HG03108 (cell line): ENCODE measurements at regions not wholly inside any gene's neighbourhood (a gene's known extent, or its start where the extent isn't known, plus 50 kb on each side); places are given as distances from the start of the nearest gene placed in this dataset.

Experiments
- ATAC-seq: cut with Tn5 transposase; IDR thresholded peaks from one replicate; pipeline ENCODE4 v1.9.1; 2021; ENCODE audit warnings: moderate library complexity; ENCODE audit not compliant: unreplicated experiment

GRCh38 chr2:144085016-144085415 lies 434.9 kb downstream of the ZEB2 start:
- no peak for ATAC-seq

GRCh38 chr2:144084114-144084661 lies 435.7 kb downstream of the ZEB2 start:
- no peak for ATAC-seq

GRCh38 chr2:144083211-144083610 lies 436.7 kb downstream of the ZEB2 start:
- no peak for ATAC-seq

GRCh38 chr2:144082777-144083176 lies 437.1 kb downstream of the ZEB2 start:
- ATAC-seq, result no peak

GRCh38 chr2:144082327-144082726 lies 437.6 kb downstream of the ZEB2 start:
- no peak for ATAC-seq

- no peak for ATAC-seq
Observed at GRCh38 chr2:144081272-144081671, 438.6 kb downstream of the ZEB2 start.

- no peak for ATAC-seq
Observed at GRCh38 chr2:144079803-144080202, 440.1 kb downstream of the ZEB2 start.

GRCh38 chr2:144078802-144079724 lies 440.9 kb downstream of the ZEB2 start:
- ATAC-seq, result no peak

- no peak for ATAC-seq
Observed at GRCh38 chr2:144078106-144078505, 441.8 kb downstream of the ZEB2 start.

- no peak for ATAC-seq
Observed at GRCh38 chr2:144074450-144074849, 445.5 kb downstream of the ZEB2 start.

- no peak for ATAC-seq
Observed at GRCh38 chr2:144071461-144071860, 448.5 kb downstream of the ZEB2 start.

GRCh38 chr2:144067506-144067905 lies 452.4 kb downstream of the ZEB2 start:
- no peak for ATAC-seq

- no peak for ATAC-seq
Observed at GRCh38 chr2:144063602-144064001, 456.3 kb downstream of the ZEB2 start.

GRCh38 chr2:144054911-144055310 lies 465.0 kb downstream of the ZEB2 start:
- no peak for ATAC-seq

- ATAC-seq, result no peak
Observed at GRCh38 chr2:144052083-144052482, 467.8 kb downstream of the ZEB2 start.

- no peak for ATAC-seq
Observed at GRCh38 chr2:144049137-144049536, 470.8 kb downstream of the ZEB2 start.

- ATAC-seq, result no peak
Observed at GRCh38 chr2:144048631-144049060, 471.3 kb downstream of the ZEB2 start.

GRCh38 chr2:144042751-144043150 lies 477.2 kb downstream of the ZEB2 start:
- ATAC-seq, result no peak

GRCh38 chr2:144041612-144042011 lies 478.3 kb downstream of the ZEB2 start:
- no peak for ATAC-seq

- ATAC-seq, result no peak
Observed at GRCh38 chr2:144040834-144041233, 479.1 kb downstream of the ZEB2 start.

- ATAC-seq, result no peak
Observed at GRCh38 chr2:144032566-144032965, 487.4 kb downstream of the ZEB2 start.

- ATAC-seq, result no peak
Observed at GRCh38 chr2:144030791-144031190, 489.1 kb downstream of the ZEB2 start.
